A549 (cell line): ENCODE measurements at regions not wholly inside any gene's neighbourhood (a gene's known extent, or its start where the extent isn't known, plus 50 kb on each side); places are given as distances from the start of the nearest gene placed in this dataset.

Experiments used
- ATAC-seq, 2 experiments: fragments of 200-7000 bp in 1 of 2; fragments of >200 bp in 1 of 2; cut with Nextera tagmentation in 1 of 2; cut with Tn5 transposase in 1 of 2; 3 replicates each; pipeline versions ENCODE4 v1.8.0 to v1.9.1; 2018 to 2020; ENCODE audit warnings: mild to moderate bottlenecking in 1 of 2, moderate library complexity in 1 of 2
- CTCF ChIA-PET: fragments of 300-600 bp; sonication (Branson Sonifier 250); formaldehyde crosslinking; extraction: SDS; loops from one replicate; lab custom pipeline; 2021; ENCODE audit warnings: antibody characterized with exemption, inconsistent platforms; lab: Yijun Ruan, JAX
- POLR2A ChIA-PET: fragments of 350-600 bp; formaldehyde crosslinking; extraction: SDS; loops from one replicate; lab custom pipeline; 2021; ENCODE audit warnings: antibody characterized with exemption, inconsistent platforms; lab: Yijun Ruan, JAX
- DNase-seq, 2 experiments: peaks; one replicate each; pipeline versions ENCODE4 v3.0.0 to v3.0.0-alpha.2; 2011 to 2016; ENCODE audit warnings: low read depth in 1 of 2, low spot score in 1 of 2
- FAIRE-seq: peaks from 2 replicates; lab custom pipeline; 2011; peaks lifted over from hg19 to GRCh38; lab: Jason Lieb, UNC
- H3K27ac ChIP-seq, 2 experiments: fragments of >200 bp; sonication (Bioruptor Twin); formaldehyde crosslinking; 3 replicates each; pipeline ENCODE4 v1.5.1; 2016 to 2017
- H3K4me1 ChIP-seq: fragments of >200 bp; sonication (Bioruptor Twin); formaldehyde crosslinking; 3 replicates; pipeline ENCODE4 v1.6.1; 2016
- H3K4me2 ChIP-seq: fragments of >200 bp; sonication (Bioruptor Twin); formaldehyde crosslinking; 3 replicates; pipeline ENCODE4 v1.6.1; 2016
- H3K4me3 ChIP-seq: fragments of >200 bp; sonication (Bioruptor Twin); formaldehyde crosslinking; 3 replicates; pipeline ENCODE4 v1.5.1; 2016
- H3K9me3 ChIP-seq: fragments of >200 bp; sonication (Bioruptor Twin); formaldehyde crosslinking; 3 replicates; pipeline ENCODE4 v1.6.1; 2016
- ATOH8 ChIP-seq: fragments of 250-450 bp; sonication (Bioruptor Pico); IDR thresholded peaks from 2 replicates; pipeline ENCODE4 v1.5.0; 2020; ENCODE audit warnings: low read depth, mild to moderate bottlenecking, moderate library complexity
- BCL3 ChIP-seq: fragments of >200 bp; sonication (Bioruptor Twin); formaldehyde crosslinking; IDR thresholded peaks from 3 replicates; pipeline ENCODE4 v1.6.1; 2016
- CEBPB ChIP-seq, 2 experiments: fragments of >200 bp in 1 of 2; sonication (Bioruptor Twin) in 1 of 2; formaldehyde crosslinking in 1 of 2; IDR thresholded peaks; 2 replicates each; pipeline ENCODE4 v1.6.1; 2012 to 2016
- CTCF ChIP-seq: fragments of >200 bp; sonication (Bioruptor Twin); formaldehyde crosslinking; IDR thresholded peaks from 3 replicates; pipeline ENCODE4 v1.5.1; 2016
- E2F6 ChIP-seq: IDR thresholded peaks from 2 replicates; pipeline ENCODE4 v1.6.1; 2012; ENCODE audit warnings: low read depth, borderline replicate concordance
- EHF ChIP-seq: fragments of 250-450 bp; sonication (Bioruptor Pico); IDR thresholded peaks from 2 replicates; pipeline ENCODE4 v1.5.0; 2020; ENCODE audit warnings: mild to moderate bottlenecking
- EP300 ChIP-seq, 2 experiments: fragments of >200 bp; sonication (Bioruptor Twin); formaldehyde crosslinking; IDR thresholded peaks; 2 replicates in 1 of 2; 3 replicates in 1 of 2; pipeline ENCODE4 v1.6.1; 2016 to 2017
- ESRRA ChIP-seq: fragments of 150-350 bp; IDR thresholded peaks from 2 replicates; pipeline ENCODE4 v1.6.1; 2014; ENCODE audit warnings: mild to moderate bottlenecking, low read length, borderline replicate concordance
- FOSL2 ChIP-seq, 2 experiments: fragments of 450-650 bp in 1 of 2; fragments of >200 bp in 1 of 2; sonication (Bioruptor Twin) in 1 of 2; formaldehyde crosslinking; IDR thresholded peaks; 2 replicates each; pipeline versions ENCODE4 v1.5.0 to v1.6.1; 2016 to 2020; ENCODE audit warnings: mild to moderate bottlenecking in 1 of 2, moderate library complexity in 1 of 2
- GATA3 ChIP-seq: IDR thresholded peaks from 2 replicates; pipeline ENCODE4 v1.6.1; 2012; ENCODE audit warnings: borderline replicate concordance
- HDAC2 ChIP-seq: fragments of 200-600 bp; sonication (generic); IDR thresholded peaks from 2 replicates; pipeline ENCODE4 v1.6.1; 2016
- HES2 ChIP-seq: fragments of >200 bp; sonication (Bioruptor Twin); formaldehyde crosslinking; IDR thresholded peaks from 2 replicates; pipeline ENCODE4 v1.6.1; 2016
- HOXA7 ChIP-seq: fragments of 250-450 bp; sonication (Bioruptor Pico); IDR thresholded peaks from 2 replicates; pipeline ENCODE4 v1.5.0; 2020; ENCODE audit warnings: mild to moderate bottlenecking, moderate library complexity
- JUNB ChIP-seq: fragments of >200 bp; sonication (Bioruptor Twin); formaldehyde crosslinking; IDR thresholded peaks from 2 replicates; pipeline ENCODE4 v1.6.1; 2016
- KDM1A ChIP-seq: fragments of 200-600 bp; sonication (generic); IDR thresholded peaks from 2 replicates; pipeline ENCODE4 v1.6.1; 2016; ENCODE audit warnings: low read depth, mild to moderate bottlenecking
- KDM5A ChIP-seq: fragments of 200-600 bp; sonication (generic); IDR thresholded peaks from 2 replicates; pipeline ENCODE4 v1.6.1; 2016; ENCODE audit warnings: antibody characterized with exemption, mild to moderate bottlenecking
- MAFK ChIP-seq: fragments of 450-650 bp; IDR thresholded peaks from 2 replicates; pipeline ENCODE4 v1.6.1; 2014; ENCODE audit not compliant: partially characterized antibody
- NPAS2 ChIP-seq: fragments of 250-450 bp; sonication (Bioruptor Pico); IDR thresholded peaks from 2 replicates; pipeline ENCODE4 v1.8.0; 2022; ENCODE audit warnings: mild to moderate bottlenecking, moderate library complexity, borderline replicate concordance
- NR3C1 ChIP-seq: fragments of >200 bp; sonication (Bioruptor Twin); formaldehyde crosslinking; IDR thresholded peaks from 3 replicates; pipeline ENCODE4 v1.6.1; 2017
- POLR2A ChIP-seq: IDR thresholded peaks from 2 replicates; pipeline ENCODE4 v1.6.1; 2012; ENCODE audit warnings: mild to moderate bottlenecking, low read length
- POLR2AphosphoS2 ChIP-seq: conservative IDR thresholded peaks from 2 replicates; pipeline ENCODE4 v1.6.1; 2012; ENCODE audit warnings: low read length, improper control_type of control experiment, inconsistent platforms
- RFX5 ChIP-seq: fragments of 450-650 bp; IDR thresholded peaks from 2 replicates; pipeline ENCODE4 v1.7.1; 2014; ENCODE audit warnings: antibody characterized with exemption, mild to moderate bottlenecking, moderate library complexity
- RNF2 ChIP-seq: fragments of 200-600 bp; sonication (generic); IDR thresholded peaks from 2 replicates; pipeline ENCODE4 v1.6.1; 2016; ENCODE audit warnings: low read depth, mild to moderate bottlenecking, antibody characterized with exemption, moderate library complexity, borderline replicate concordance
- SREBF2 ChIP-seq: fragments of 450-650 bp; IDR thresholded peaks from 2 replicates; pipeline ENCODE4 v1.6.1; 2014; ENCODE audit warnings: mild to moderate bottlenecking, moderate library complexity
- USF2 ChIP-seq: fragments of 450-650 bp; IDR thresholded peaks from 2 replicates; pipeline ENCODE4 v1.6.1; 2014; ENCODE audit warnings: antibody characterized with exemption
- ZC3H11A ChIP-seq: fragments of 450-650 bp; IDR thresholded peaks from 2 replicates; pipeline ENCODE4 v1.6.1; 2014; ENCODE audit warnings: antibody characterized with exemption, mild to moderate bottlenecking
- WGBS: methylation state at CpG from one replicate; pipeline ENCODE4 v1.1.6; 2017; ENCODE audit errors: missing lambda C conversion rate; 5-methylcytosine and 5-hydroxymethylcytosine counted together

- no peak overlapping the region for H3K27ac ChIP-seq
- TF ChIP-seq USF2: no peak
- TF ChIP-seq KDM5A: no peak
- TF ChIP-seq ATOH8 (CRISPR knock-in tag): no peak
- TF ChIP-seq GATA3: no peak
- no peak for TF ChIP-seq RNF2
- TF ChIP-seq ZC3H11A: no peak
- TF ChIP-seq JUNB: no peak
- no peak for TF ChIP-seq KDM1A
- no peak for TF ChIP-seq HOXA7 (CRISPR knock-in tag)
- no peak for TF ChIP-seq RFX5
- TF ChIP-seq, all 56 proteins: peak for 0
- FAIRE-seq (no peak), ATAC-seq (no peak), DNase-seq (no peak)
- H3K4me1 ChIP-seq: no peaks in the 10 kb centered on the region
- POLR2A ChIA-PET: no interaction called here
- no peak overlapping the region for H3K4me3 ChIP-seq
- CTCF ChIA-PET: interaction anchor here (0.9 kb wide), 1 partner anchor 121 kb away, joined by 3 read pairs; no protein-coding TSS in a partner anchor
- no peaks in the 10 kb centered on the region for H3K9me3 ChIP-seq
- no peak overlapping the region for H3K4me2 ChIP-seq
Observed at GRCh38 chr9:27668280-27668679, 95.0 kb upstream of the C9orf72 start.

- ATAC-seq (no peak), FAIRE-seq (no peak), DNase-seq (no peak)
- ChIA-PET POLR2A (no interaction called here), CTCF (no interaction called here)
- TF ChIP-seq RFX5: no peak
- H3K27ac ChIP-seq: no peak overlapping the region
- H3K4me2 ChIP-seq: no peak overlapping the region
- no peaks in the 10 kb centered on the region for H3K9me3 ChIP-seq
- WGBS: 4% methylated on average over 5 of the region's 5 CpGs
- no peaks in the 10 kb centered on the region for H3K4me1 ChIP-seq
- no peak overlapping the region for H3K4me3 ChIP-seq
Observed at GRCh38 chr9:27671636-27672035, 98.4 kb upstream of the C9orf72 start.

GRCh38 chr9:27672718-27673117 is 99.4 kb upstream of the C9orf72 start:
- Histone ChIP-seq H3K4me3 (no peak overlapping the region), H3K27ac (no peak overlapping the region), H3K4me1 (no peaks in the 10 kb centered on the region), H3K4me2 (no peak overlapping the region), H3K9me3 (no peaks in the 10 kb centered on the region)
- 5% methylated on average over 3 of the region's 3 CpGs for WGBS
- FAIRE-seq (no peak), DNase-seq (no peak), ATAC-seq (no peak)
- TF ChIP-seq E2F6: no peak
- TF ChIP-seq HOXA7 (CRISPR knock-in tag): no peak
- no peak for TF ChIP-seq HDAC2
- no peak for TF ChIP-seq EP300 (IDR thresholded peaks at IDR 0.05)
- TF ChIP-seq SREBF2: no peak
- no peak for TF ChIP-seq EHF (CRISPR knock-in tag)
- no peak for TF ChIP-seq HES2
- TF ChIP-seq POLR2AphosphoS2: no peak
- no peak for TF ChIP-seq KDM1A
- TF ChIP-seq CEBPB (IDR thresholded peaks at IDR 0.05): no peak
- TF ChIP-seq ESRRA: no peak
- no peak for TF ChIP-seq MAFK
- no peak for TF ChIP-seq ATOH8 (CRISPR knock-in tag)
- no peak for TF ChIP-seq FOSL2 (IDR thresholded peaks at IDR 0.05)
- TF ChIP-seq FOSL2 (CRISPR knock-in tag; IDR thresholded peaks at IDR 0.05): no peak
- TF ChIP-seq CTCF: no peak
- no peak for TF ChIP-seq BCL3
- no peak for TF ChIP-seq POLR2A
- TF ChIP-seq NPAS2 (CRISPR knock-in tag): no peak
- no peak for TF ChIP-seq NR3C1
- ChIA-PET CTCF (no interaction called here), POLR2A (no interaction called here)
